Esophagus squamous epithelium (tissue), 5 donors: ENCODE measurements at regions not wholly inside any gene's neighbourhood (a gene's known extent, or its start where the extent isn't known, plus 50 kb on each side); places are given as distances from the start of the nearest gene placed in this dataset.

Experiments used
- DNase-seq: peaks from one replicate; lab custom pipeline; 2025; lab: John Stamatoyannopoulos, UW
- H3K27ac ChIP-seq, 4 donors: fragments of 200-600 bp; sonication (generic); one replicate each; pipeline ENCODE4 v1.5.1; 2016 to 2019; ENCODE audit warnings: mild to moderate bottlenecking in 1 of 4
- H3K27me3 ChIP-seq, 4 donors: fragments of 200-600 bp; sonication (generic); 1 replicate in 3 of 4; 2 replicates in 1 of 4; pipeline versions ENCODE4 v1.5.1 to v1.6.0; 2017 to 2021; ENCODE audit warnings: antibody characterized with exemption in 1 of 4
- H3K36me3 ChIP-seq, 3 donors: fragments of 200-600 bp; sonication (generic); one replicate each; pipeline ENCODE4 v1.5.1; 2016 to 2019
- H3K4me1 ChIP-seq, 3 donors: fragments of 200-600 bp; sonication (generic); one replicate each; pipeline ENCODE4 v1.5.1; 2017 to 2019
- H3K4me3 ChIP-seq, 4 donors: fragments of 200-600 bp; sonication (generic); 1 replicate in 3 of 4; 2 replicates in 1 of 4; pipeline ENCODE4 v1.5.1; 2016 to 2019; ENCODE audit warnings: mild to moderate bottlenecking in 2 of 4, moderate library complexity in 1 of 4
- H3K9me3 ChIP-seq, 3 donors: fragments of 200-600 bp; sonication (generic); one replicate each; pipeline ENCODE4 v1.5.1; 2016 to 2019
- POLR2A ChIP-seq, 4 donors: fragments of 450-650 bp; IDR thresholded peaks; one replicate each; pipeline ENCODE4 v1.6.1; 2017; ENCODE audit warnings: antibody characterized with exemption in 4 of 4, mild to moderate bottlenecking in 4 of 4, moderate library complexity in 3 of 4
- WGBS, 2 donors: methylation state at CpG; one replicate each; pipeline ENCODE4 v1.1.5; 2018; 5-methylcytosine and 5-hydroxymethylcytosine counted together
- intact Hi-C: fragments of 100-400 bp; cut with DNase I; formaldehyde crosslinking; loops from one replicate; pipeline ENCODE4 v1.15.0; 2022
- TF ChIP-seq, protein P1 (sequence below), 6 experiments: fragments of 450-650 bp in 4 of 6; fragments of 200-600 bp in 2 of 6; sonication (generic) in 2 of 6; IDR thresholded peaks; one replicate each; pipeline ENCODE4 v1.5.1; 2016 to 2019; ENCODE audit warnings: antibody characterized with exemption in 6 of 6, mild to moderate bottlenecking in 4 of 6, moderate library complexity in 4 of 6
- donor health status: DM: yes; HTN: yes; CAD: no.

DNA sequence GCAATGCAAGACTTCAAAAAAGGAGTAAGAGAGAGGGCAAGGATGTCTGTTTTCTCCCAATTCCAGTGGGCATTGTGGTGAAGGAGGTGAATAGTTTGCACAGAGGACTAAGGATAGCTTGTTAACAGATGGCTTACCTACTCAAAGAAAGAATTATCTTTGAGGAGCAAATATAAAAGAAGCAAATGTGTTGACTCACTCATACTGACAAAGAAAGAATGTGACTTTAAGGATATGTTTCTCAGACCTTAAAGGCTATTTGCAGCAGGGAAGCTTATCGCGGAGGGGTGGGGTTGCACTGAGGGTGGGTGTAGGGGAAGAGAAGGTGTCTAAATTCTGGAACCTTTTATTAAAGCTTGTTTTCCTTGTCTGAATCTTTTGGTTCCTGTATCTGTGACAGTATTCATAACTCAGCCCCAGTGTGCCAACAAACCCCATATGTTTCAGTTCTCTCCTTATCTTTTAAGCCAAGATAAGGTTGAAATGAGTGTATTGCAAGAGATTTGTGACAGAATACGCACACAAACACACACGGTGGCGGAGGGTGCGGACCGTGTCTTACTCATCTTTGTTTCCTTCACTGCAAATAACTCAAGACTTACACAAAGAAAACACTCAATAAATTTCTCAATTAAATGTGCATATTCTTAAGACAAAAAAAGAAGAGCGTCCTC, 146.4 kb upstream of the ARID2 start:
- intact Hi-C loops: no loop called here
- no peaks in the 10 kb centered on the region for H3K9me3 ChIP-seq
- DNase-seq: no peak

DNA sequence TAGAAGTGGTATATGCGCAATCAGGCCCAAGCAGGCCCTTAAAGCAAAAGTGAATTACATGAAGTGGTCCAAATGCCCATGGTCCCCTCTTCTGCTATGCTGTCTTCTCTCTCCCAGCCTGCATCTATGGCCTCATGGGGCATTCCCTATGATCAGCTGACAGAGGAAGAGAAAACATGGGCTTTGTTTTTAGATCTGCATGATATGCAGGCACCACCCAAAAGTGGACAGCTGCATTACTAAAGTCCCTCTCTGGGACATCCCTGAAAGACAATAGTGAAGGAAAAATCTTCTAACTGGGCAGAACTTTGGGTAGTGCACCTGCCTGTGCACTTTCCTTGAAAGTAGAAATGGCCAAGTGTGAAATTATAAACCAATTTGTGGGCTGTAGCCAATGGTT, 145.2 kb upstream of the ARID2 start:
- Histone ChIP-seq H3K9me3 (no peaks in the 10 kb centered on the region), H3K4me1 (peaks cover 0 to 29% (median 0%) of the 10 kb centered on the region in 3 donors), H3K36me3 (no peaks in the 10 kb centered on the region), H3K27ac (no peak overlapping the region), H3K27me3 (no peaks in the 10 kb centered on the region), H3K4me3 (no peak overlapping the region)
- intact Hi-C loops: no loop called here
- DNase-seq: no peak
- TF ChIP-seq, protein P1, sequence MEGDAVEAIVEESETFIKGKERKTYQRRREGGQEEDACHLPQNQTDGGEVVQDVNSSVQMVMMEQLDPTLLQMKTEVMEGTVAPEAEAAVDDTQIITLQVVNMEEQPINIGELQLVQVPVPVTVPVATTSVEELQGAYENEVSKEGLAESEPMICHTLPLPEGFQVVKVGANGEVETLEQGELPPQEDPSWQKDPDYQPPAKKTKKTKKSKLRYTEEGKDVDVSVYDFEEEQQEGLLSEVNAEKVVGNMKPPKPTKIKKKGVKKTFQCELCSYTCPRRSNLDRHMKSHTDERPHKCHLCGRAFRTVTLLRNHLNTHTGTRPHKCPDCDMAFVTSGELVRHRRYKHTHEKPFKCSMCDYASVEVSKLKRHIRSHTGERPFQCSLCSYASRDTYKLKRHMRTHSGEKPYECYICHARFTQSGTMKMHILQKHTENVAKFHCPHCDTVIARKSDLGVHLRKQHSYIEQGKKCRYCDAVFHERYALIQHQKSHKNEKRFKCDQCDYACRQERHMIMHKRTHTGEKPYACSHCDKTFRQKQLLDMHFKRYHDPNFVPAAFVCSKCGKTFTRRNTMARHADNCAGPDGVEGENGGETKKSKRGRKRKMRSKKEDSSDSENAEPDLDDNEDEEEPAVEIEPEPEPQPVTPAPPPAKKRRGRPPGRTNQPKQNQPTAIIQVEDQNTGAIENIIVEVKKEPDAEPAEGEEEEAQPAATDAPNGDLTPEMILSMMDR (IDR thresholded peaks at IDR 0.05): no peak
- no peak for TF ChIP-seq POLR2A (IDR thresholded peaks at IDR 0.05)
- WGBS, 2 donors: 100% methylated on average over 1 of the region's 1 CpG; no CpG with 5 or more reads in 1 of the 2 donors

More for the DNA sequence above, 146.4 kb upstream of the ARID2 start:
- Histone ChIP-seq H3K36me3 (no peaks in the 10 kb centered on the region), H3K27ac (no peak overlapping the region), H3K27me3 (no peaks in the 10 kb centered on the region), H3K4me3 (no peak overlapping the region), H3K4me1 (peaks cover 0 to 22% (median 0%) of the 10 kb centered on the region in 3 donors)
- TF ChIP-seq POLR2A (IDR thresholded peaks at IDR 0.05): no peak
- TF ChIP-seq, protein P1 (IDR thresholded peaks at IDR 0.05): no peak
- 55 to 62% methylated on average over 8 of the region's 8 CpGs for whole genome bisulfite sequencing, 2 donors

DNA sequence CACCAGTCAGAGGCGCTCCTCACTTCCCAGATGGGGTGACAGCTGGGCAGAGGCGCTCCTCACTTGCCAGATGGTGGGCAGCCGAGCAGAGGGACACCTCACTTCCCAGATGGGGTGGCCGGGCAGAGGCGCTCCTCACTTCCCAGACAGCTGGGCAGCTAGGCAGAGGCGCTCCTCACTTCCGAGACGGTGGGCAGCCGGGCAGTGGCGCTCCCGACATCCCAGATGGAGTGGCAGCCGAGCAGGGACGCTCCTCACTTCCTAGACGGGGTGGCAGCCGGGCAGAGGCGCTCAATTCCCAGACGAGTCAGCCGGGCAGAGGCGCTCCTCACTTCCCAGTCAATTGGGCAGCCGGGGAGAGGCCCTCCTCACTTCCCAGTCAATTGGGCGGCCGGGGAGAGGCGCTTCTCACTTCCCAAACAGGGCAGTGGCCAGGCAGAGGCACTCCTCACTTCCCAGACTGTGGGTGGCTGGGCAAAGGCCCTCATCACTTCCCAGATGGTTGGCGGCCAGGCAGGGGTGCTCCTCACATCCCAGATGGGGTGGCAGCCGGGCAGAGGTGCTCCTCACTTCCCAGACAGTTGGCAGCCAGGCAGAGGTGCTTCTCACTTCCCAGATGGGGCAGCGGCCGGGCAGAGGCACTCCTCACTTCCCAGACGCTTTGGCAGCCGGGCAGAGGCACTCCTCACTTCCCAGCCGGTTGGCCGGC, 143.8 kb upstream of the ARID2 start:
- DNase-seq: no peak
- Histone ChIP-seq H3K9me3 (no peaks in the 10 kb centered on the region), H3K36me3 (no peaks in the 10 kb centered on the region), H3K27ac (no peak overlapping the region), H3K4me3 (no peak overlapping the region), H3K27me3 (no peaks in the 10 kb centered on the region), H3K4me1 (peaks cover 0 to 29% (median 0%) of the 10 kb centered on the region in 3 donors)
- TF ChIP-seq POLR2A (IDR thresholded peaks at IDR 0.05): no peak
- TF ChIP-seq, protein P1 (IDR thresholded peaks at IDR 0.05): no peak
- 100% methylated on average over 1 of the region's 31 CpGs; no CpG with 5 or more reads in 1 of the 2 donors for WGBS, 2 donors
- intact Hi-C loops: no loop called here

DNA sequence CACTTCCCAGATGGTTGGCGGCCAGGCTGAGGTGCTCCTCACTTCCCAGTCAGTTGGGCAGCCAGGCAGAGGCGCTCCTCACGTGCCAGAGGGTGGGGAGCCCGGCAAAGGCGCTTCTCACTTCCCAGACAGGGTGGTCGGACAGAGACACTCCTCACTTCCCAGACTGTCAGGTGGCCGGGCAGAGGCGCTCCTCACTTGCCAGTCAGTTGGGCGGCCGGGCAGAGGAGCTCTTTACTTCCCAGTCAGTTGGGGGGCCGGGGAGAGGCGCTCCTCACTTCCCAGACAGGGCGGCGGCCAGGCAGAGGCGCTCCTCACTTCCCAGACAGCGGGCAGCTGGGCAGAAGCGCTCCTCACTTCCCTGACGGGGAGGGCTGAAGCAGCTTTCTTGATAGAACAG, 143.0 kb upstream of the ARID2 start:
- Histone ChIP-seq H3K27ac (peak overlapping the region in 1 of 4 donors; percentile 78), H3K4me1 (peaks cover 0 to 29% (median 0%) of the 10 kb centered on the region in 3 donors), H3K9me3 (no peaks in the 10 kb centered on the region), H3K27me3 (no peaks in the 10 kb centered on the region), H3K4me3 (no peak overlapping the region), H3K36me3 (no peaks in the 10 kb centered on the region)
- TF ChIP-seq, protein P1 (IDR thresholded peaks at IDR 0.05): no peak
- TF ChIP-seq POLR2A (IDR thresholded peaks at IDR 0.05): no peak
- no CpG with 5 or more reads among the region's 18 CpGs for WGBS, 2 donors
- intact Hi-C loops: no loop called here
- no peak for DNase-seq

DNA sequence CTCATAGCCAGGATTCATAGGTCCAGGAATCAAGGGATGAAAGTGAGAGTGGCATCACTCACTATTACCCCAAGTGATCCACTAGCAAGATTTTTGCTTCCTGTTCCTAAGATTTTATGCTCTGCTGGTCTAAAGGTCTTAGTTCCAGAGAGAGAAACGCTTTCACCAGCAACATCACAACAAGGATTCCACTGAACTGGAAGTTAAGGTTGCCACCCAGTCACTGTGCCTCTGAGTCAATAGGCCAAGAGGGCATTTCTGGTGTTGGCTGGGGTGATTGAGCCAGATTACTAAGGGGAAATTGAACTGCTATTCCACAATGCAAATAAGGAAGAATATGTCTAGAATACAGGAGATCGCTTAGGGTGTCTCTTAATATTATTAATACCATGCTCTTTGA, 142.5 kb upstream of the ARID2 start:
- no peak overlapping the region for H3K4me3 ChIP-seq
- no peaks in the 10 kb centered on the region for H3K9me3 ChIP-seq
- TF ChIP-seq, protein P1 (IDR thresholded peaks at IDR 0.05): no peak
- TF ChIP-seq POLR2A (IDR thresholded peaks at IDR 0.05): no peak
- peaks cover 0 to 29% (median 0%) of the 10 kb centered on the region in 3 donors for H3K4me1 ChIP-seq
- H3K36me3 ChIP-seq: no peaks in the 10 kb centered on the region
- peak overlapping the region in 2 of 4 donors; percentile 72 to 78 for H3K27ac ChIP-seq
- intact Hi-C loops: no loop called here
- H3K27me3 ChIP-seq: no peaks in the 10 kb centered on the region
- WGBS, 2 donors: 92 to 100% methylated on average over 1 to 2 of the region's 2 CpGs
- no peak for DNase-seq
